ENCODE measurements at regions not wholly inside any gene's neighbourhood (a gene's known extent, or its start where the extent isn't known, plus 50 kb on each side); places are given as distances from the start of the nearest gene placed in this dataset.
"Not testable (repeated sequence)": the region's sequence is repeated elsewhere in the genome, so short reads cannot be mapped to it uniquely, and the experiment has no call there.

GRCh38 chr17:30578015-30578717 lies 101.0 kb downstream of the GOSR1 start:
- not testable (repeated sequence) for TF ChIP-seq CTCF (IDR thresholded peaks at IDR 0.05 in 2 of 3, conservative IDR thresholded peaks at IDR 0.05 in 1 of 3; ENCODE audit: borderline replicate concordance in 1 of 3, insufficient read depth in 1 of 3, low read depth in 2 of 3, low read length in 2 of 3); ELF1 (IDR thresholded peaks at IDR 0.05; ENCODE audit: borderline replicate concordance, low read depth); POLR2A (IDR thresholded peaks at IDR 0.05; ENCODE audit: borderline replicate concordance, extremely low read depth, insufficient read depth, insufficient read length); SP1 (IDR thresholded peaks at IDR 0.05; ENCODE audit: low read depth); SIN3A (IDR thresholded peaks at IDR 0.05; ENCODE audit: low read depth)

Data from HCT116 (cell line).